ENCODE measurements at regions not wholly inside any gene's neighbourhood (a gene's known extent, or its start where the extent isn't known, plus 50 kb on each side); places are given as distances from the start of the nearest gene placed in this dataset.

GRCh38 chr1:96990136-96990535 is 268.6 kb downstream of the PTBP2 start:
- TF ChIP-seq EZH2 (IDR thresholded peaks at IDR 0.05; ENCODE audit: borderline replicate concordance, insufficient read depth, low read length, poor library complexity, severe bottlenecking) (no peak), POLR2AphosphoS5 (IDR thresholded peaks at IDR 0.05) (no peak), REST (IDR thresholded peaks at IDR 0.05; ENCODE audit: borderline replicate concordance) (no peak), CTCF (IDR thresholded peaks at IDR 0.05; ENCODE audit: poor library complexity, severe bottlenecking) (no peak), MXI1 (conservative IDR thresholded peaks at IDR 0.05; ENCODE audit: poor library complexity, severe bottlenecking) (no peak), SMC3 (conservative IDR thresholded peaks at IDR 0.05; ENCODE audit: poor library complexity) (no peak), EP300 (conservative IDR thresholded peaks at IDR 0.05; ENCODE audit: poor library complexity, severe bottlenecking) (no peak), TAF1 (IDR thresholded peaks at IDR 0.05; ENCODE audit: low read depth) (no peak), RAD21 (conservative IDR thresholded peaks at IDR 0.05) (no peak)

All from neural cell (in vitro differentiated cells).